ENCODE measurements at regions not wholly inside any gene's neighbourhood (a gene's known extent, or its start where the extent isn't known, plus 50 kb on each side); places are given as distances from the start of the nearest gene placed in this dataset.
"Not testable (repeated sequence)": the region's sequence is repeated elsewhere in the genome, so short reads cannot be mapped to it uniquely, and the experiment has no call there.

- DNase-seq, result no peak
These were observed 51.1 kb upstream of the ROPN1 start for GRCh38 chr3:124043023-124043422.

- DNase-seq, result peak; percentile 72
These were observed 53.0 kb upstream of the ROPN1 start for GRCh38 chr3:124044956-124045355.

GRCh38 chr3:124048967-124049798 is 57.3 kb upstream of the ROPN1 start:
- DNase-seq, result no peak

- no peak for DNase-seq
These were observed 59.7 kb upstream of the ROPN1 start for GRCh38 chr3:124051636-124052035.

- DNase-seq, result peak; percentile 21
These were observed 61.9 kb upstream of the ROPN1 start for GRCh38 chr3:124053871-124054270.

GRCh38 chr3:124056846-124057245 is 64.9 kb upstream of the ROPN1 start:
- DNase-seq, result no peak

GRCh38 chr3:124057420-124057819 is 65.5 kb upstream of the ROPN1 start:
- no peak for DNase-seq

- no peak for DNase-seq
These were observed 67.7 kb upstream of the ROPN1 start for GRCh38 chr3:124059580-124059979.

- DNase-seq, result no peak
These were observed 71.4 kb upstream of the ROPN1 start for GRCh38 chr3:124063197-124063909.

GRCh38 chr3:124064050-124064449 is 72.1 kb upstream of the ROPN1 start:
- no peak for DNase-seq

GRCh38 chr3:124066543-124066942 is 74.6 kb upstream of the ROPN1 start:
- DNase-seq, result not testable (repeated sequence)

- DNase-seq, result not testable (repeated sequence)
These were observed 77.8 kb upstream of the ROPN1 start for GRCh38 chr3:124069706-124070105.

- DNase-seq, result not testable (repeated sequence)
These were observed 83.2 kb upstream of the ROPN1 start for GRCh38 chr3:124075090-124075489.

- DNase-seq, result no peak
These were observed 83.8 kb upstream of the ROPN1 start for GRCh38 chr3:124075753-124076152.

- DNase-seq, result no peak
These were observed 84.3 kb upstream of the ROPN1 start for GRCh38 chr3:124076235-124076634.

GRCh38 chr3:124078953-124079911 is 87.3 kb upstream of the ROPN1 start:
- no peak for DNase-seq

- no peak for DNase-seq
These were observed 88.0 kb upstream of the ROPN1 start for GRCh38 chr3:124079912-124080276.

- no peak for DNase-seq
These were observed 90.4 kb upstream of the ROPN1 start for GRCh38 chr3:124082343-124082742.

GRCh38 chr3:124084022-124084881 is 92.3 kb upstream of the ROPN1 start:
- no peak for DNase-seq

GRCh38 chr3:124088801-124089200 is 96.9 kb upstream of the ROPN1 start:
- no peak for DNase-seq

GRCh38 chr3:124089214-124089613 is 97.3 kb upstream of the ROPN1 start:
- DNase-seq, result no peak

- no peak for DNase-seq
These were observed 99.8 kb upstream of the ROPN1 start for GRCh38 chr3:124091716-124092115.
